ENCODE measurements at regions not wholly inside any gene's neighbourhood (a gene's known extent, or its start where the extent isn't known, plus 50 kb on each side); places are given as distances from the start of the nearest gene placed in this dataset.

- Histone ChIP-seq H3K36me3 (ENCODE audit: insufficient read depth, low read length, poor library complexity, severe bottlenecking) (no peaks in the 10 kb centered on the region), H3K27me3 (replicated peaks; ENCODE audit: insufficient read depth, low read depth, low read length, poor library complexity) (no peaks in the 10 kb centered on the region), H3K4me1 (ENCODE audit: insufficient read depth, low read length, poor library complexity, severe bottlenecking) (no peaks in the 10 kb centered on the region), H3K9me3 (ENCODE audit: low read depth, low read length, poor library complexity, severe bottlenecking) (no peaks in the 10 kb centered on the region), H3K27ac (ENCODE audit: low read depth, low read length, poor library complexity, severe bottlenecking) (no peak overlapping the region), H3K4me3 (ENCODE audit: low read depth, low read length, poor library complexity, severe bottlenecking) (no peak overlapping the region)
- ChIA-PET POLR2A (ENCODE audit: low non-redundant PET) (no interaction called here), CTCF (no interaction called here)
- TF ChIP-seq CTCF (conservative IDR thresholded peaks at IDR 0.05; ENCODE audit: low read depth, low read length) (no peak), EZH2 (IDR thresholded peaks at IDR 0.05; ENCODE audit: borderline replicate concordance, low read depth, low read length, poor library complexity, severe bottlenecking) (no peak)
- peak; percentile 71 for DNase-seq (ENCODE audit: low spot score)
- BruUV-seq (replicated peaks) = no TSS peak
- intact Hi-C loops (cut with micrococcal nuclease; ENCODE audit: unreplicated experiment) = no loop called here
Measured at GRCh38 chr14:28515571-28515970, 251.0 kb upstream of the FOXG1 start.

- no peaks in the 10 kb centered on the region for H3K4me1 ChIP-seq (ENCODE audit: insufficient read depth, low read length, poor library complexity, severe bottlenecking)
- no peak overlapping the region for H3K4me3 ChIP-seq (ENCODE audit: low read depth, low read length, poor library complexity, severe bottlenecking)
- intact Hi-C loops (cut with micrococcal nuclease; ENCODE audit: unreplicated experiment) = no loop called here
- H3K36me3 ChIP-seq (ENCODE audit: insufficient read depth, low read length, poor library complexity, severe bottlenecking) = no peaks in the 10 kb centered on the region
- H3K27me3 ChIP-seq (replicated peaks; ENCODE audit: insufficient read depth, low read depth, low read length, poor library complexity) = no peaks in the 10 kb centered on the region
- ChIA-PET POLR2A (ENCODE audit: low non-redundant PET) (no interaction called here), CTCF (no interaction called here)
- DNase-seq (ENCODE audit: low spot score) = no peak
- H3K27ac ChIP-seq (ENCODE audit: low read depth, low read length, poor library complexity, severe bottlenecking) = no peak overlapping the region
- no peak for TF ChIP-seq EZH2 (IDR thresholded peaks at IDR 0.05; ENCODE audit: borderline replicate concordance, low read depth, low read length, poor library complexity, severe bottlenecking)
- no peak for TF ChIP-seq CTCF (conservative IDR thresholded peaks at IDR 0.05; ENCODE audit: low read depth, low read length)
- no TSS peak for BruUV-seq (replicated peaks)
- no peaks in the 10 kb centered on the region for H3K9me3 ChIP-seq (ENCODE audit: low read depth, low read length, poor library complexity, severe bottlenecking)
Measured at GRCh38 chr14:28536889-28537288, 229.7 kb upstream of the FOXG1 start.

GRCh38 chr14:28542040-28542439 is 224.5 kb upstream of the FOXG1 start:
- ChIA-PET CTCF (no interaction called here), POLR2A (ENCODE audit: low non-redundant PET) (no interaction called here)
- H3K4me1 ChIP-seq (ENCODE audit: insufficient read depth, low read length, poor library complexity, severe bottlenecking) = no peaks in the 10 kb centered on the region
- no peaks in the 10 kb centered on the region for H3K36me3 ChIP-seq (ENCODE audit: insufficient read depth, low read length, poor library complexity, severe bottlenecking)
- TF ChIP-seq EZH2 (IDR thresholded peaks at IDR 0.05; ENCODE audit: borderline replicate concordance, low read depth, low read length, poor library complexity, severe bottlenecking) (no peak), CTCF (conservative IDR thresholded peaks at IDR 0.05; ENCODE audit: low read depth, low read length) (no peak)
- intact Hi-C loops (cut with micrococcal nuclease; ENCODE audit: unreplicated experiment) = no loop called here
- no peaks in the 10 kb centered on the region for H3K9me3 ChIP-seq (ENCODE audit: low read depth, low read length, poor library complexity, severe bottlenecking)
- no peaks in the 10 kb centered on the region for H3K27me3 ChIP-seq (replicated peaks; ENCODE audit: insufficient read depth, low read depth, low read length, poor library complexity)
- no TSS peak for BruUV-seq (replicated peaks)
- H3K27ac ChIP-seq (ENCODE audit: low read depth, low read length, poor library complexity, severe bottlenecking) = no peak overlapping the region
- no peak for DNase-seq (ENCODE audit: low spot score)
- H3K4me3 ChIP-seq (ENCODE audit: low read depth, low read length, poor library complexity, severe bottlenecking) = no peak overlapping the region

Data from A673 (cell line).